Stimulated activated CD8-positive, alpha-beta memory T cell treated with anti-CD3 and anti-CD28 coated beads, Interleukin-12 subunit alpha, Interleukin-12 subunit beta, amount 100 ng/mL, for 24 hours (primary cell): ENCODE measurements at regions not wholly inside any gene's neighbourhood (a gene's known extent, or its start where the extent isn't known, plus 50 kb on each side); places are given as distances from the start of the nearest gene placed in this dataset.

Experiments used
- DNase-seq: peaks from one replicate; pipeline ENCODE4 v3.0.0-alpha.2; 2020; ENCODE audit errors: extremely low read depth

DNA sequence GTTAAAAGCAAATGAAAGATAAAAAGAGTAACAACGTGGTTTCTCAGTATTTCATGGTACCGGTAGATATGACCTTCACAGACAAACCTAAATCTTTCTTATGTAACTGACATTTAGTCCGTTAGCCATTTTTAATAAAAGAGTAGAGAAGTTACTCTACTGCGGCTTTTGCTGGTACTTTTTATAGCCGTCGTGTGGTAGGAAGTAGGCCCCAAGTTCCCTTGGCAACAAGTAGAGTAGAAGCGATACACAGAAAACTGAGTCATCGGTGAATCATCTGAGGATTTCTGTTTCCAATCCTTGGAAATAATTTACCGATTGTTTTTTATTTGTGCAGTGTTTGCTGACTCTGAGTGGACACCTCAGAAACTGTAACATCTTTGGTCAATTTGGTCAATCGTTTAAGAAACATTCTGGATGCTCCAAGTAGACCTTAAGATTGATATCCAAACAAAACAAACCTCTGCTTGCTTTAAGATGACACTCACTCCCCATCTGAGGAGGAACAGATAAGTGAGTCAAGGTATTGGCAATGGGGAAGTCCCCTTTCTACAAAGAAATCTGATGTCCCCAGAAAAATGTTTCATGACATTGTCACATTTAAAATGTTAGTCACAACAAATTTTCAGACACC, 63.9 kb upstream of the AHR start:
- DNase-seq = peak; percentile 42

GRCh38 chr7:17236171-17236570, 62.3 kb upstream of the AHR start:
- no peak for DNase-seq

DNA sequence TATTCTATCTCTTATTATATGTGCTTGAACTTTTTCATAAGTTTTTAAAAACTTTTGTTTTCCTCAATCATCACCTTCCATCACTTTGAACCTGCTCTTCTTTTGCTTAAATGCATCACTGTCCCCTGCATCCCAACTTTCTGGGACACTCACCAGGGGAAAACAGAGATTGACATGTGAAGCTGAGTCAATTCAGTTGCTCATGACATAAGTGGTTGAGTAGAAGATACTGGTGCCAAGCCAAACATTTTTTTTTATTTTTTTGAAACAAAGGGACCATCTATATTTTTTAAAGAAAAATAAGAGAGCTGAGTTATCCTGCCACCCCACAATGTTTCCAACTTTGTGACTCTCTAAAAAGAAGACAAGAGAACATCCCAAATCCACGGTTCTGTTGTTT, 61.8 kb upstream of the AHR start:
- DNase-seq = no peak

GRCh38 chr7:17239046-17239445, 59.4 kb upstream of the AHR start:
- DNase-seq = no peak

- DNase-seq = no peak
These were observed 58.5 kb upstream of the AHR start for GRCh38 chr7:17239683-17240521.

DNA sequence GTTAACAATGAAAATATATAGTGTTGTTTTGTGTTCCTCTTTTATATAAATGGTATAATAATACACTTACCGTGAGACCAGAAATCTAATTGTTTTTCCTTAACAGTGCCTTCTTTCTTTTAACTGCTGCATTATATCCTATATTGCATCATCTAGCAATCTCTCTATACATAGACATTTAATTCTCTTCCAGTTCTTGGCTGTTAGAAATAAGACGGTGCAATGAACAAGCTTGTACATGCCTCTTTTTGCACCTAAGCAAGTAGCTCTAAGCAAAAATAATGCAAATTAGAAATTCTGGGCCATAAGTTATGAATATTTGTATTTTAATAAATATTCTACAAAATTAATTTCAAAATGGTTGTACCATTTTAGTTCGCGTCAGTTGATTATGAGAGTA, 55.9 kb upstream of the AHR start:
- DNase-seq = no peak

- DNase-seq = no peak
These were observed 53.7 kb upstream of the AHR start for GRCh38 chr7:17244786-17245185.

DNA sequence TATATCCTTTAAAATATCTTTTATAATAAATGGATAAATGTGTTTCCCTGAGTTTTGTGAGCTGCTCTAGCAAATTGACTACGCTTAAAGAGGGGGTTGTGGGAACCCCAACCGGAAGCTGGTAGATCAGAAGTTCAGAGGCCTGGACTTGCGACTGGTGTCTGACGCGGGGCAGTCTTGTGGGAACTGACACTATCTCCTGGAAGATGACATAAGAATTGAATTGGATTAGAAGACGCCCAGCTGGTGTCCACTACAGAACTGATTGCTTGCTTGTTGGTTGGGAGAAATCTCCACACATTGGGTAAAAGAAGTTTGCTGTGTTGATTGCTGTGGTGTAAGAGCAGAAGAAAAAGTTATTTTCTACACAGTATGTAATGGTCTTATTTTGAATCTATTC, 51.1 kb upstream of the AHR start:
- no peak for DNase-seq

GRCh38 chr7:17248527-17248926, 49.9 kb upstream of the AHR start:
- no peak for DNase-seq
